GM18499 (cell line): ENCODE measurements at regions not wholly inside any gene's neighbourhood (a gene's known extent, or its start where the extent isn't known, plus 50 kb on each side); places are given as distances from the start of the nearest gene placed in this dataset.
"Not testable (repeated sequence)": the region's sequence is repeated elsewhere in the genome, so short reads cannot be mapped to it uniquely, and the experiment has no call there.

Experiments
- ATAC-seq: cut with Tn5 transposase; IDR thresholded peaks from one replicate; pipeline ENCODE4 v1.9.1; 2021; ENCODE audit warnings: moderate number of reproducible peaks; ENCODE audit not compliant: insufficient read depth, unreplicated experiment

DNA sequence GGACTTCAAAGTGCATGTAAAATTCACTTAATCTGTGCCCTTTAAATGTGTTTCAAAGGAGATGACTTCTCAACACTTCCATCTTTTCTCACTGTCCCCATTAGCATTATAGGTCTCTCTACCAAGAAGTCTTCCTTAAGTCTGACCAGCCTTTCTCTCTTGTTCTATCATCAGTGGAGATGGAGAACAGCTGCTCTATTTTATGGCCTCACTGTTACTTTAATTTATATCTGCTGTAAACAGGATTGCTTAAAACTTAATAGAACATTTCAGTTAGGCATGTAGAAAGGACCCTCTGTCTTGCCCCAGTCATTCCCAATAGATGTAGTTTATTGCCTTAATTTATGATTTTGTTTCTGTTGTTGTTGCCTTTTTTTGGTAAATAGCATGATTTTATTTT, 86.0 kb upstream of the CDC42EP3 start:
- ATAC-seq: not testable (repeated sequence)

DNA sequence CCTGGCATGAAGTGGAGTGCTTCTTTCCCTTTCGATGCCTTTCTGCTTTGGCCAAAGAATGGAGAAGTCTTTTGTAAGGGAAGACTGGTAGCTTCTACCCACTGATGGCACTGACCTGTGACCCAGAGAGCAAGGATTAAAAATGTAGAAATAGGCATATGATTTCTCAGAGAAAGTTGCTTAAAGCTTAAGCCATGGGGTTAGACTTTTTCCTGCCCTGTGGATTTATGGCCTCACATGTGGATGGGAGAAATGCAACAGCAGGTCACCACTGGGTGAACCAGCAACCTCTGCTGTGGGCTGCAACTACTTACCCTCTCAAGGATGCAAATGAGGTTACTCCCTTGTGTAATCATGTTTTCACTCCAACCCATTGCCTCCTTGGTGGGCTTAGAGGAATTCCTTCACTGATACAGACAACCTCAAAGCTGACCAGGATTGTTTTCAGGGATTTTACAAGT, 86.7 kb upstream of the CDC42EP3 start:
- ATAC-seq: not testable (repeated sequence)

DNA sequence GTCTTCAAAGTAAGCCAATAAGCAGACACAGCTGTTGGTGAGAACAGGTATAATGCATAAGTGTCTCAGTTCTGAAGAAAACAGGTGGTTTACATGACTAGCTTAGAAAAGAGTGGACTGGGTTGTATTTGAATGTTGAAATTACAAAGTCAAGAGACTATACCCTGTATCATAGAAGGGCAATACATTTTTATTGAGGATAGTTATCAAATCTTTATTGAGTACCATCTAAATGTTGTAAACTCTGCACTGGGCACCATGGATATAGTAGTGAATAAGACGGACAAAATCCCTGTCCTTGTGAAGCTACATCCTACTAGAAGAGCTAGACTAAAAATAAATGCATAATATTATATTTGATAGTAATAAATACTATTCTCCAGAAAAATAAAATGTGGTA, 88.5 kb upstream of the CDC42EP3 start:
- ATAC-seq: not testable (repeated sequence)

DNA sequence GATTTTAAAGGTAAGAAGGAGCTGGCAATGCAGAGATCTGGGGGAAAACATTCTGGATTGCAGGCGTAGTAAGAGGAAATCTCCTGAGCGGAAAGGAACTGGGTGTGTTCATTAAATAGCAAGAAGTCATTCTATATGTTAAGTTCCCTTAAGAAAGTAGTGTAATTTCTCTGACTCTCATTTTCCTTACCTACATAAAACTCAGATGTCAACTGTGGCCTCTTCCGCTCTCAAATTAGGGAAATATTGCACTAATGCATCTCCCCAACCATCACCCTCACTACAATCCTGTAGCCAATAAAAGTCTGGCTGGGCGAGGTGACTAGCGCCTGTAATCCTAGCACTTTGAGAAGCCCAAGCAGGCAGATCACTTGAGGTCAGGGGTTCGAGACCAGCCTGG, 89.0 kb upstream of the CDC42EP3 start:
- no peak for ATAC-seq

DNA sequence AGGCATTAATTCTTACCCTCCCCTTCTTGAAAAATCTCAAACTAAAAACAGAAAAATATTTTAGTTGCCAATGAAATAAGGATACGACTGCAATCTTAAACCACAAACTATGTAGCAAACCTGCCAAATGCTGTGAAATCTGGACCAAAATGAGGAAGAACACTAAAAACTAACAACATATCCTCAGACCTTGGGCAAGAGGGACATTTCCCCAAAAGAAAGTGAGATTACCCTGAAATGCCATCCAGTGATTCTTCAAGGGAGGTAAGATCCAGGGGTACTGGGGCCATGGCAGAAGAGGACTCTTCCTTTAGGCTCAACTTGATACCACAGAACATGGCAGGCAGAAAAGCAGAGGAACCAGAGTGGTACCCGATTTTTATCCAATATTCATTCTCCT, 90.8 kb upstream of the CDC42EP3 start:
- ATAC-seq: not testable (repeated sequence)

DNA sequence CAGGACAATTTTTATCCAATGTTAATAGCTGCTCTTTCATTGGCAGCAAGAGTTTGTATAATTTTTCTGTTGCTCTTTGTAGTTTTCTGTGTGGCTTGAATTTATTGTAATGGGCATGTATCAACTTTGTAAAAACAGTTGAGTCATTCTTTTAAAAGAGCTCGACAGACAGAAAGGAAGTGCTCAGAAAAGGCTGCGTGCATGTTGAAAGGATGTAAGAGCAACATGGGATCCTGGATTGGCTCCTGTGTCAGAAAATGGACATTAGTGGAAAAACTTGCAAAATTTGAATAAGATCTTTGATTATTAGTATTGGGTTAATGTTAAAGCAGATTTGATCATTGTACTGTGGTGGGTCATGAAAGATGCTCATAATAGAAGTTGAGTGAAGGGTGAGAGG, 93.3 kb upstream of the CDC42EP3 start:
- ATAC-seq: no peak

DNA sequence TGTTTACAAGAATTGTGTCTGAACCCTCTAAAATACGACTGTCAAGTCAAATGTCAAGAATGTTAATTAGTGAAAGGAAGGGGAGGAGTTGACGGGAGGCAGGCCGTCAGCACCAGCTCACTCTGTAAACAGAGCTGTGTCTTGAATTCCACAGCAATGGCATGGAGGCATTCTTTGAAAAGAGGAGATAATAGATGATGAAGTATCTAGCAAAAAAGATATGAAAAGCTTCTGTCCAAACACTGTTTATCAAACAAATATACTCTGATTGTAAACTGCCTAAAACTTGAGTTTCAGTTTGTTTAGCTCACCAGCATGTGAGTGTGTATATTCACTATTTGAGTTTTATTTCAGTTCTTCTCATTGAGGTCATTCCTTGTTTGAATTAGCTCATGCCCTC, 94.7 kb upstream of the CDC42EP3 start:
- no peak for ATAC-seq

DNA sequence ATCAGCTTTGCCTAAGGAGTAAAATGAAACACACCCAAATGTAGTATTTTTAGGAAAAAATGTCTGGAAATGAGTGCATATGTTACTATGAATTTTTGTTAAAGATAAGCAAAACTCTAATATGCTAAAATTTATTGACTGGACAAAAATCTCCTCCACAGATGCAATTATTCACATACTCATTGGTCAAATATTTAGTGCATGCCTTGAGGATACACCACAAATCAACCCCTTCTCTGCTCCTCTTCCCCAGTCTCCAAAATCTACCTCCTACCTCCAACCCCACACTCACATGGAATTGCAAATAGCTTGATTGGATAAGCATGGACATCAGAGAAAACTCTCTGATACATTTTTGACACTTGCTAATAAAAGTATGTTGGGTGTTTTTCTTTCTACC, 95.6 kb upstream of the CDC42EP3 start:
- ATAC-seq: no peak

DNA sequence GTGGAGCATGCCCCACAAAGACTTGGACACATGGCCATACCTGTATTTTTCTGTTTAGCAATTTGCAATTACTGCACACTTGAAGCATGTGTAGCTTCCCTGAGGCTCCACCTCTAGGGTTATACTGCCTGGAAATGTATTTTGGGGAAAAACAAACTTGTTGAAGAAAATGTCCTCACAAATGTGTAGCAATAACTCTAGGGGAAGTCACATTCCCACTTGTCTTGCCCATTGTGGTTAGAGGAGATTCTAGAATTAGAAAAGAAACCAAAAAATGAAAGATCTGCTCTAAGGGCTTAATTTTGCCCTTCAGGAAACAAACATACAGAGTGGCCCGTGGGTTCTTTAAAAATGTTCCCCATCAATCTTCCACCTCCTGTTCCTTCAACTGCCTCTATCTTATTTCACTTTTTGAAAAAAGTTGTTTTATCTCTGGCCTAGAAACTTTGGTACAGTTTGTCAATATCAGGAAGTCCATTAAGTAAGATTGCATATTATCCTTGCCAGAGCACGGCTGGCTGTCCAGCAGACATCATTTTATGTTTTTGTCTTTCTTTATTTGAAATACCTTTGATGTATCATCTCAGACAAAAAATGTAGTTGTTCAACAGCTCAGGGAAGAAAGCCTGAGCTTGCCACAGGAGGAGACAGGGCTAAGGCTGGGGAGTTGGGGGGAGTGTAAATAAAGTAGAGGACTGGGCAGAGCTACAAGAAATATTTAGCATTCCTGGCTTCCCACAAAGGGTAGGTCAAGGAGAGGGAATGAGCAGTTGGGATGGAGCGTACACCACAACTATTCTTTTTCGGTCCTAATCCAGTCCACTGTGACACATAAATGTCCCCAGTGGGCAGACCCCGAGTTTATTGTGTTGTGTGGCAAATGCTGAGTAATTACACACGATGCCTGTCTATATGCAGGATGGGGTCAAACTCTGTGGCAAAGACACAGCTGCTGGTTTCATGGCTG, 96.8 kb upstream of the CDC42EP3 start:
- ATAC-seq: no peak

DNA sequence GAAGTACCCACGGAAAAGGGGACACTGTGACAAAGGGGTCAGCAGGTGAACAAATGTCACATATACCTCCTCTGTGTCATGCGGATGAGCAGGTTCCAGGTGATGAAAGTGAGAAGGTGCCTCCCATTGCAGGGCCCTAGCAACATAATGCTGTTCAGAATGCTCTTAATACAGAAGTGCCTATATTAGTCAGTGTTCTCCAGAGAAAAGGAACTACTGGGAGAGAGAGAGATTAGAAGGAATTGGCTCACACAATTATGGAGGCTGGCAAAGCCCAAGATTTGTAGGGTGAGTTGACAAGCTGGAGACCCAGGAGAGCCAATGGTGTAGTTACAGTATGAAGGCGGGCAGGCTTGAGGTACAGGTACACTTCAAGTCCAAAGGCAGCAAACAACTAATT, 98.1 kb upstream of the CDC42EP3 start:
- ATAC-seq: no peak

DNA sequence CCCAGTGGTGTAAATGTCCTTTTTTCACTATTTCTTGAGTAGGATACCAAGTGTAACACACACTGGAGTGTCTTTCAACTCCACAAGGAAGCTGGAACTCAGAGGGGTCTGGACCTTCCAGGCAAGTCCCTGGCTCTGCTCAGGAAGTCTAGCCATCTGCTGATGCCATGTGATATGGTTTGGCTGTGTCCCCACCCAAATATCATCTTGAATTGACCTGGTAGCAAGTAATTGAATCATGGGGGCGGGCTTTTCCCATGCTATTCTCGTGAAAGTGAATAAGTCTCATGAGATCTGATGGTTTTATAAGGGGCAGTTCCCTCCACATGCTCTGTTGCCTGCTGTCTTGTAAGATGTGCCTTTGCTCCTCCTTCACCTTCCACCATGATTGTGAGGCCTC, 99.4 kb upstream of the CDC42EP3 start:
- ATAC-seq: no peak

DNA sequence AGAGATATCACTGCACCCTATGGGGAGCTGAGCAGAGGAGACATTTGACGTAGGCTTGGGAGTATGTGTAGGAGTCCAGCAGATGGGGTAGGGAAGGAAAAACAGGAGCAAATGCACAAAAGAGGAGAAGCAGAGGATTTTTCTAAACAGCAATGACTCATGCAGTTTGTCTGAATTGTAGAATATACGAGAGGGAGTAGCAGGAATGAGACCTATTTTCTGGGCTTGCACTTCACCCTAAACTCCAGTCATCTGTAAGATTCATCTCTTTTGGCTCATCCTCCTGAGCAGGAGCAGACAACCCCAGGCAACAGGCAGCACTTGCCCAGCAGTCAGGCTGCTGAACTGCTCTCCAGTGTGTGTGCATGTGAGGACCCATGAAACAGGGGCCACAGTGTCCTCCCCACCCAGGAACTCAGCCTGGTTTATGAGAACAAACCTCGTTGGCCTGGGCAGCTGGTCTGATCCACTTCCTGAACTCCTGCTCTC, 100.2 kb upstream of the CDC42EP3 start:
- no peak for ATAC-seq

DNA sequence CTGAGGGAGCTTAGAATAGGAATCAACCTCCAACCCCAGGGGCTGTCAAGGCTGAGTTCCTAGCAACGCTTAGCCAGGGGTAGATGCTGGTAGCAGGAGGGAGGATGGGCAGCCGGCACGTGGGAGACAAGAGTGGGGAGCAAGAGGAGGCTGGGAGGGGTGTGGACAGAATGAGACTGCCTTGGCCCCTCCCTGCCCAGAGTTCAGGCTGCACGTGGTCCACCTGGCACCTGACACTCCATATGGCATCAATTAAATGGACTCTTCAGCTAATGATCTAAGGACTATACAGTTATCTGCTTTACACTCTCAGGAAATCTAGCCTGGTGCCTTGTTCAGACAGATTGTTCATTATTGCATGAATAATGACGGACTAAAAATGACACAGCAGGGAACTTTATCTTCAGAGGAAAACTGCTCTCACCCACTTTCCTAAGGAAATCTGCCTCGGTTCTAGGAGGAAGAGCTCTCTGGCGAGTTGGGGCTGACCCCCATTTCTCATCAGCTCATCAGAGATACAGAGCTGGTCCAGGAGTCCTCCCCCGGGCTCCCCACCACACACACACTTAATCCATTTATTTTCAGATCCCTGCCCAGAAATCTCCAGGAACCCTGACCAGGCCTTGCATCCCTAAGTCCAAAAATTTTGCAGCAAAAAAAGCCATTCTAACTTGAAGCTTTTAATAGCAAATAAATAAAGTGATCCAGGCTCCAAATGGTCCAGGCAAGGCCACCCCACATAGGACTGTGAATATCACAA, 102.1 kb upstream of the CDC42EP3 start:
- no peak for ATAC-seq

DNA sequence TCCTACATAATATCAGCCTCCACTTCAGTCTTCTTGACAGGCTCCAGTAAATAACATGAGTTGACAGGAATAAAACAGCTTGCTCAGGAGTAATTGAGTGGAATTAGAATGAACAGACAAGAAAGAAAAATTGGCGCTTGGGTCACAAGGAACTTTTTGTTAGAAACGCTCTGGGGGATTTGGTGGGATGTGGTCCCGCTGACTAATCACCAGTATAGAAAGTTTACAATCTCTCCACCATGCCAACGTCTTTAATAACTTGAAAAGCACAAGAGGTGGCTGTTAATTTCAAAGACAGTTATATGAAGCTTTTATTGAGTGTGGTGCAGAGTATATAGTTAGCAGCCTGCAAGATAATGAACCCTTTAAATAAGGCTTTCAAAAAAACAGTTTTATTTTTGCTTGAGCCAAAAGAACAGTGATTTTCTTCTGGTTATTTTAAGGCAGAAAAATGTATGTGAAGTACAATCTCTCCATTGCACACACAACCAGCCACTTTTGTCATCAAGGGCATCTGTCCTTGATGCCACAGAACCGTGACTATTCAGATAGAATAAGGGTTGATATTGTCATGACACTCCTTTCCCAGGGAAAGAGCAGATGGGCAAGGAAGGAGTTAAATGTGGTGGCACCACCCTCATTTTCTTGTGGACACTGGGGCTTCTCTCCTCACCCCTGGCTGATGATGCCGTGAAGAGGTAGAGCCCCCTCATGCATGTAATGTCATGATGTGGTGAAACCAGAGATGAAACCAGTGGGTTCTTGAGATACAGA, 102.9 kb upstream of the CDC42EP3 start:
- ATAC-seq: not testable (repeated sequence)

DNA sequence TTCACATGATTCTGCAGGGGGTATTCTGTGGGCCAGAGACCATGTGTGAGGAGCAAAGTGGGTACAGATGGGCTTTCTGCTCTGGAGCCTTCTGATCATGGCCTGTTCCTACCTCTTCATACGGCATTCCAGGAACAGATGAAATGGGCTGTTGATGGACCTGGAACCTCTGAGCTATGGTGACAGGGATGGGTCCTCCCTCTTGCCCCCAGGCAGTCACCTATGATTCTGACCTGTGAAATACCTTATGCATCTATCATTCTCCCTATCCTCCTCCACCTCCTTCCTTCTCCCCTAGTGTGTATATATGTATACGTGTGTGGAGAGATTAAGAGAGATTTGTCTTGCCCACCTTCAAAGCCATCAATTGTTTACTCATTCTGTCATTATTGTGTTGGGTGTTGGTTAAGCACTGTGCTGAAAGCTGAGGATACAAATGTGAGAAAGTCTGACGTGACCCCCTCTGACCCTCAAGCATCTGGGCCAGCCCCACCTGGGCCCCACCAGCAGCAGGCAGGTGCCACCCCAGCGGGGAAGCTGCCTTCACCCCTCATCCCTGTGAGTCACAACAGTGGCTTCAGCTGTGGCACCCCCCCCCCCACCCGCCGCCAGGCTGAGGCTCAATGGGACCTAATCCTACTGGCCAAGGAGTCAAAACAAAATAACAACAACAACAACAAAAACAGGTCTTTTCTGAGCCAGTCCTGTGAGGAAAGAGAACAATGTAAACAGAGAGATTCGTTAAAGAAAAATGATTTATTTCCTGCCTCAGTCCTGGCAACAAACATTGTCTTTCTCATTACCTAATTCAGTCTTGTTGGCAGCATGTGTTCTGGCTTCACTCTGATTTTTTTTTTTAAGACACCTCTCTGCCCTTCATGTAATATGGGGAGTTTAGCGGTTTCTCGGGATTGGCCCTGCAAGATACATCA, 103.8 kb upstream of the CDC42EP3 start:
- no peak for ATAC-seq

DNA sequence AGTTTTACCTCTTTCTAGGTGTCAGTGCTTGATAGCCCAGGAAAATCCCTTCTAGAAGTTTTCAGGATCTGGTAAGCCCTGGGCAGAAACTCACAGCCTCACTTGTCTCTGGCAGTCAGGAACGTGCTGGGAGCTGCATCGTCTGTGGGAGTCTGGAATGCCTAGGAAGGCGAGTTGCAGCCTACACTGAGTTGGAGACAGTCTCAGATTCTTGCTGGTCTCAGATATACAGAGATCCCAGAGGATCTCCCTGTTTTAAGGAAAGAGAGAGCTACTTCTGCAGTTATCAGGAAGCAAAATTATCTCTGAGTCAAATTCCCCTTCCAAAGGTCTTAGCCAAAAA, 104.4 kb upstream of the CDC42EP3 start:
- no peak for ATAC-seq

DNA sequence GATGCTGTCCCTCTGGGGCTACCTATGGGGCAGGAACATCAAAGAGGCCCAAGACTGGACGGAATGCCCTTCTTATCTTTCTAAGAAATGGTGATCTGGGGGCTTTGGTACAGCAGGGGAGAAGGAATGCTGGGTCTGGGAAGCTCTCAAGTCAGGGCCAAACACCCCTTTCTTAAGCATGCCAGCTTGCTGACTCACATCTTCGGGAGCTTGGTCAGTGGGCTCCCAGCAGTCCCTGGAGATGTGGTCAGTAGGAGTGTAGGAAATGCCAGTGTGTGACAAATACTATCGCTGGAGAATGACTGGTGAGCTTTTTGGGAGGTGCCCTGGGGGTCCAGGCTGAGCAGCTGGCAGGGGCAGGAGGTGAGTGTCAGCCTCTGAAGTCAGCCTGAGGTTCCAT, 105.0 kb upstream of the CDC42EP3 start:
- ATAC-seq: no peak

DNA sequence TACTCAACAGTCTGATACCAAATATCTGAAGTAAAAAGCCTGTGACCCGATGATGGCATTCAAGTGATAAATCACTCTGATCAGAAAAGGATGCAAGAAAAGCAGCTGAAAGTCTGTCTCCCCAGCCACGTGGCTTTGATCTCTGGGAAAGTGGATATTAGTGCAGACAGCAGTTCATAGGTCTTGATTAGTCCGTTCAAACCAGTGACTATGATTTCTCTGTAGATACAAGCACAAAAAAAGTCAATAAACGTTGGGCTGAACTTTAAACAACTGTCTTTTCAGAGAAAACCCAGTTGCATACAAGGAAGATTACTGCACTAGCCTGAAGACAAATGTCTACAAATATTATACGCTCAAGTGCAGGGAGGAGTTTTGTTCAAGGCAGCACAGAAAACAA, 107.7 kb upstream of the CDC42EP3 start:
- ATAC-seq: no peak

DNA sequence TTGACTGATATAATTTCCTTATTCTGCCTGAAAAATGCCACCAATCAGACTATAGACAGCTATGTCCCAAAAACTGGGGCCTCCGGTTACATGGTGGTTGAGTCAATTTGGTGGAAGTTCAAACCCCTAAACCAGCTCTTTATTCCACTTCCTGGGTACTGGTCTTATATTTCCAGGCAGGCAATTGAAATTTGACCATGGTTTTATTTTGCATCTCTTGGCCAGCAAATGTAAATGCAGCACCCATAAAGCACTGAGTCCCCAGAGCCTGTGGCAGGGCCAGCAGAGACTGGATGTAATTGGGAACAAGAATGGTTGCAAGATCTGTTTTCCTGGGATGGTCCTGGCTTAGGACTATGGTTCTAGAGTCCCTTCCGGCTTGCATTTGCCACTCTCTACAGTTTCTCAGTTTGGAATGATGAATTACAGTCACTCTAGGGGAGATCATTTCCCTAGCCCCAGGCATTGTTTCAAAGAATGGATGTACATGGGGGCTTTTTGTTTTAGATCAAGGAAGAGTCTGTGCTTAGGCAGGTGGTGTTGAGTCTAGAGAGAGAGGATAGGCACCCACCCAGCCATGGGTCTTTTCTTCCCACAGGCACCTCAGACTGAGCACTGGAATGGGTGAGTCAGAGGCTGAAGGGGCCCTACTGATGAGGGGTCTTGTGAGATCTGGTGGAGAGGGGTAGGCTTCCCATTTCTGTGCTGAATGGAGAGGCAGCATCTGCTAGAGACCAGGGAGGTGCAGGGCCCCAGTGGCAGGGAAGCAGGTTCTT, 108.4 kb upstream of the CDC42EP3 start:
- no peak for ATAC-seq
